NCI-H345 treated with DMSO at 0.1 percent for 48 hours (cell line): ENCODE measurements at regions not wholly inside any gene's neighbourhood (a gene's known extent, or its start where the extent isn't known, plus 50 kb on each side); places are given as distances from the start of the nearest gene placed in this dataset.
"Not testable (repeated sequence)": the region's sequence is repeated elsewhere in the genome, so short reads cannot be mapped to it uniquely, and the experiment has no call there.

Experiments
- DNase-seq: peaks from one replicate; lab custom pipeline; 2025; ENCODE audit not compliant: unreplicated experiment; lab: John Stamatoyannopoulos, UW

GRCh38 chr6:23611776-23612381 is 514.1 kb upstream of the NRSN1 start:
- no peak for DNase-seq

DNA sequence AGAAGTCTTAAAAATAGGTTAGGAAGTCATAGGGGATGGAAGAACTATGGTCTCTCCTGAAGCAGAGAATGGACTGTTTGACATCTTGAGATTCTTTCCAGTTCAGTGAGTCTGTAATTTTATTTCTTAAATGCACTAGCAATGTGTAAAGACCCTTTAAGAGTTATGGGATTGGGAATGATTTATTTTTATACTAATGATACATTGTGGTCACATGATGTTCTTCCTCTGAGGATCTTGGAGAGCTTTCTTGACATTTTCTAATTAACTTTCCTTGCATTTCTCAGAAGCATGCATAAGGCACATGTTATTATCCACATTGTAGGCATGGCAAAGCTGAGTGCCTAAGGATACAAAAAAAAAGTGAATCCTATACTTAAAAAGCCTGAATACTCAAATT is 507.6 kb upstream of the NRSN1 start:
- DNase-seq = no peak

GRCh38 chr6:23620911-23621401 is 505.1 kb upstream of the NRSN1 start:
- DNase-seq = no peak

GRCh38 chr6:23630726-23631635 is 495.0 kb upstream of the NRSN1 start:
- DNase-seq = no peak

DNA sequence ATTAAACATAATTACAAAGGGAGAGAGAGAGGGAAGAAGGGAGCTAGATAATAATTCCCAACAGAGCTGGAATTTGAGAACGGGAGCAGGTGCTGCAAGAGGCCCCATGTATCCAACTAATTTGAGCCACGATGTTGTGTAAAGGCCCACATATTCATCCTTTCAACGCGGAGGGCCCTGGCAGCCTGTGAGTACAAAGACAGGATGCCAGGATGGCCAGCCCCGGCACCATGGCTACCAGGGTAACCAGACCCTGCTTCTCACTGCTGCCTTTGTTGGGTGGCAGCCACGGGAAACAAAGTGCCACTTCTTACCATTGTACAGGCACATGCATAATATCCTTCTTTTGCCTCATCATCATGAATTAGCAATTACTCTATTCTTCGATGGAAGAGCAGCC is 492.0 kb upstream of the NRSN1 start:
- peak; percentile 99 for DNase-seq

DNA sequence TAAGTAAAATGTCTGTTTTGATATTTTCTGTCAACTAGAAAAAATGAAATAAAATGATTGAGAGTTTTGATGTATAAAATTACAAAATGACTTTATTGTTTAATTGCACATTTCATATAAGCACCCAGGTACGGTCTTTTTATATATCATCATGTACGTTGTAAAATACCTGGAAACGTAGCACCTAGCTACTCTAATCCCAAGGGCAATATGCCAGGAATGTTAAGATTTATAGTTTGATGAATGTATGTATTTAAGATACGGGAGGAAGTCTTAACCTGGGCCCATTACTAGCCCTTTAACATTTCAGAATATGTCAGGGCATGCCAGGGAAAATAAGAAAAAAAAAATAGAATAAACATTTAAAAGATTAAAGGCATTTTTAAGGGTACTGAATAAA is 490.9 kb upstream of the NRSN1 start:
- DNase-seq = no peak

DNA sequence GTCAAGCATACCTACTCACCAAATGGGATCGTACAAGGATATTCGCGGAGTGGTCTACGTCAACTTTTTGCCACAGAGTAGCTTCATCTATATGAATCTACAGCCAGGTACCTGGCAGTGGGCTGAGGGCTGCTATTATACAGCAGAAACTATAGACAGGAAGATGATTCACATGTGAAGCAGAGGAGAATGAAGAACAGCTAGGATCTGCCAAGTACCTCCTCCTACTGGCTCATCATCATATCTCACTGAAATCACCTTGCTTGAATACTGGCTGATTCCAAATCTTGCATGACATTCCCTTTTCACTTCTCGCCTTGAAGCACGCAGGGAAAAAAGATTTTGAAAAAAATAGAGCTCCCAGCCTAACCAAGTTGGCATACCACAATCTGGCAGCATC is 488.7 kb upstream of the NRSN1 start:
- no peak for DNase-seq

DNA sequence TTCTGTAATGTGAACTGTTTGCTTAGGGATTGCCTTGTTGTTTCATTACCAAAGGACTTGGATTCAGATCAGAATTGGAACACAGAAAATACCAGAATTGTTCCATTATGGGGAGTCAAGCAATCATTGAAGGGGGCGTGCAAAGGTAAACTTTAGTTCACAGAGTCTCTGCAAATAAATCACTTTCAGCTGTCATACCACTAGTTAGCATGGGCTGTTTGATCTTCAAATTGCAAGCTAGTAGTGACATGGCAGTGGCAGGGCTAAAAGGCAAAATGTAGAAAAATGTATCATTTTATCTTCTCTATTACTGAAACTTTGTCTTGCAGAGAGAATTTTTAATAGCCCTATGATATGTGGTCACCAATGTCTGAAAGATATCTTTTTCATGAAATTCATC is 483.2 kb upstream of the NRSN1 start:
- no peak for DNase-seq

- no peak for DNase-seq
Measured at GRCh38 chr6:23647045-23647444, 479.0 kb upstream of the NRSN1 start.

GRCh38 chr6:23650676-23651075 is 475.3 kb upstream of the NRSN1 start:
- DNase-seq = no peak

DNA sequence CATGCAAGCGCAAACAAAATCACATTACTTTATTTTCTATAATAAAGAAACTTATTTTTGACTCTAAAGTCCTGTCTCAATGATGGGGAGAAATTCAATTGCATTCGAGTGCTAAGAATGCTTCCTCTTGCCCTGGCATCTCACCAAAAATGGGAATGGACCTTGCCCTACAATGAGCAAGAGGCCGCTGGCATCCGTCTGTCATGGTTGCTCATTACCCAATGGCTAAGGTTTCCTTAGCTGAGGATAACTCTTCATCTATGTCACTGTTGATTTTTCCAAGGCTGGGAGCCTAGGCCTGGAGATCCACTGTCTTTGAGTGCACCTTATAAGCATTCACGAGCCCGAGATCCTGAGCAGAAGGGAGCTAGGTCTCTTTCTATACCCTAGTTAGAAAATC is 471.3 kb upstream of the NRSN1 start:
- DNase-seq = no peak

GRCh38 chr6:23655525-23655924 is 470.5 kb upstream of the NRSN1 start:
- no peak for DNase-seq

DNA sequence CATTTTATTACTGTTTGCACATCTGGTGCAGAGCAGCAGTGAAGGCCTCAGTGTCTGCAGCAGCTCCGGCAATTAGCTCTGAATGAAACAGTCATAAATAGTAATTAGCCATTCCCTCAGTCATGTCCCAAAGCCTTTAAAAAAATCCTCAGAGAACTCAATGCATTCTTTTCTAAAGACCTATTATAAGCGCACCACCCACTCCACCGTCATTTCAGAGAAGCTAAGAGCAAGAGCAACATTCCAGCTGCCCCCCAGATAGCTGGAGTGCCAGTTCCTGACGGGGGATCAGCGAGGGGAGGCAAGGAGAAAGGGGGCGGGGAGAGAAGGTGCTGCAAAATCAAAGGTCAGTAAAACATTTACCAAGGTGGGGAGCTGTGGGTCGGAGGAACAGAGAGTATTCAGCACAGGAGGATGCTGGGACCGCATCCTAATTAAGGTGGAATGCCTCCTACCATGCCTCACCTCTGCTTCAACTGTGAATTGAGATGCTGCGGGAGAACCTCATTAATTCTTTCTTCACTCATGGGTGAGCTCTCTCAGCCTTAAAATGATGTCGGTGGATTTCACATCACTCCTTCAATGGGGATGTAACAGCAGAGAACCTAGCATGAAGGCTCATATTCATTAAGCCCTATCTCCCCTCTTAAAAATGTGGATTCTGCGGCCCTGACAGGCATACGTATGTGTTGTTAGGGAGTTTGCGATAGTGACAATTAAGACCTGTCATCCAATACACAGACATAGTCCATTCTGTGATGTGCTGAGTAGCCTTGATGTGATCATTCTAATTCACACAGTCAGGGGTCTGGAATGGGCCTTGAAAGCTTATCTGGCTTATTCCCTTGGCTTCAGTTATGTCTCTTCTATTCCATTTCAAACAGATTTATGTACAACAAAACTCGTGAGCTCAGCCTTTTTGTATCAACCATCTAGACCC is 469.5 kb upstream of the NRSN1 start:
- peak; percentile 56 for DNase-seq

DNA sequence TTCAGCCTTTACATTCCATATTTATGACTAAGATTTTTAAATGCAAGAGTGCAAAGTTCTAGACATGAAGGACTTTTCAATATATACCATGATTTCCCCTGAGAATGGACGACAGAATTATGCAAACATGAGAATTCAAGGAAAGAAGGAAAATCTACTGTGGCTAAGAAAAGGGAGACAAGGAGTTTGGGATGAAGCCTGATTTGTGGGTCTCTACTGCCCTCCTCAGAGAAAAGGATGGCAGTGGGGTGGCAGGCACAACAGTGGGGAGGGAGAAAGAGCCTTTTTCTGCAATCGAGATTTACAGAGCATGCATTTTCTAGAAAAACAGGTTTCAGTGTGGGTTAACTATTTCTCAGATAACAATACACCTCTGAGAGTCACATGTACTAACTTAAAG is 466.9 kb upstream of the NRSN1 start:
- DNase-seq = peak; percentile 30

DNA sequence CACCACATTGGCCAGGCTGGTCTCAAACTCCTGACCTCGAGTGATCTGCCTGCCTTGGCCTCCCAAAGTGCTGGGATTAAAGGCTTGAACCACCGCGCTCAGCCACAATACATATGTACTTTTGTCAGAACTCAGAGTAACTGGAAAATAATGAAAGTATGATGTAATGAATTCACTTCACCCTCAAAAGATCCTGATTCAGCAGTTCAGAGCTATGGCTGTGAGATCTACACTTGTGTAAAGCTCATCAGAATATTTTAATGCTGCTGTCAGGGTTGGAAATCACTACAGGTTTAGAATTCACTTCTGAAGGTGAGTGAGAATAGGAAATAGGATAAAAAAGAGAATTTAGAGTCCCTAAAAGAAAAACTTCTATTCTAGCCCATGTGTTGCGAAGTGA is 464.5 kb upstream of the NRSN1 start:
- no peak for DNase-seq

DNA sequence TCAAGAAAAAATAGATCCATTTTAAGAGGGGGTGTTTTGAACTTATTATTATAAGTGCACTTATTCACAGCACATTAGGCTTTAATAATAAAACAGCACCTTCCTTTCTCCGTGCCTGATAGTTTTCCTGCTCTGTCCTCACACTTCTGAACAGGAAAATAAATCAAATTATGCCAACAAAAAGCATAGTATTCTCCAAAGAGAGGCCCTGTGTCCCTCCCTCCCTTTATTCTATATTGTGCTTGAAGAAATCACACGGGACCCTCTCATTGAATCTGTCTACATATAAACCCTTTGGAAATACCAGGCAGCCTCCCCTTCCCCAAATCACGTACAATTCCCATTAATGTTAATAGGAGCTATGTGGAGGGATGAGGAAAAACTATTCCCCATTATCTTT is 462.9 kb upstream of the NRSN1 start:
- DNase-seq = no peak

GRCh38 chr6:23663652-23664051 is 462.4 kb upstream of the NRSN1 start:
- DNase-seq = no peak

DNA sequence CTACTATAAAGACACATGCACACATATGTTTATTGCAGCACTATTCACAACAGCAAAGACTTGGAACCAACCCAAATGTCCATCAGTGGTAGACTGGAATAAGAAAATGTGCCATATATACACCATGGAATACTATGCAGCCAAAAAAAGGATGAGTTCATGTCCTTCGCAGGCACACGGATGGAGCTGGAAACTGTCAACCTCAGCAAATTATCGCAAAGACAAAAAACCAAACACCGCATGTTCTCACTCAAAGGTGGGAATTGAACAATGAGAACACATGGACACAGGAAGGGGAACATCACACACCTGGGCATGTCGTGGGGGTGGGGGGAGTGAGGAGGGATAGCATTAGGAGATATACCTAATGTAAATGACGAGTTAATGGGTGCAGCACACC is 460.1 kb upstream of the NRSN1 start:
- DNase-seq = not testable (repeated sequence)

- no peak for DNase-seq
Measured at GRCh38 chr6:23672737-23673136, 453.3 kb upstream of the NRSN1 start.

DNA sequence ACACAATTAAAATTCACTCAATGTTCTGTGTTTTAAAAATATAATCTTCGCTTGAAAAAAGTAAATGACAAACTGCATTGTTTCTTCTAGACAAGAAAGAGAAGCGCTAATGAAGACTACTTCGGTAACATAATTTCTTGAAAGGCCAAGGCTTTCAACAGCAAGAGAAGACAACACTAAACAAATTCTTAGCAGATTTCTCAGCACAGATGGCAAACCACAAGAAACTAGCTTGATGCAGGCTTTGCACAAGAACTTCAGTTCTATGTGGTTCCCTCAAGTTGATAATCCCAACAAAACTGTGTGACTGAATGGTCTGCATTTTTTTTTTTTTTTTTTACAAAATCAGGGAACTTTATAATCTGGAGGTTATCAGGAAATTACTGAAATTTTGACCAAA is 447.4 kb upstream of the NRSN1 start:
- DNase-seq = no peak

GRCh38 chr6:23681743-23682142 is 444.3 kb upstream of the NRSN1 start:
- DNase-seq = no peak
